GM21717 (cell line): ENCODE measurements at regions not wholly inside any gene's neighbourhood (a gene's known extent, or its start where the extent isn't known, plus 50 kb on each side); places are given as distances from the start of the nearest gene placed in this dataset.
"Not testable (repeated sequence)": the region's sequence is repeated elsewhere in the genome, so short reads cannot be mapped to it uniquely, and the experiment has no call there.

Experiments
- ATAC-seq: cut with Tn5 transposase; IDR thresholded peaks from one replicate; pipeline ENCODE4 v1.9.1; 2021; ENCODE audit warnings: mild to moderate bottlenecking, moderate library complexity; ENCODE audit not compliant: unreplicated experiment

DNA sequence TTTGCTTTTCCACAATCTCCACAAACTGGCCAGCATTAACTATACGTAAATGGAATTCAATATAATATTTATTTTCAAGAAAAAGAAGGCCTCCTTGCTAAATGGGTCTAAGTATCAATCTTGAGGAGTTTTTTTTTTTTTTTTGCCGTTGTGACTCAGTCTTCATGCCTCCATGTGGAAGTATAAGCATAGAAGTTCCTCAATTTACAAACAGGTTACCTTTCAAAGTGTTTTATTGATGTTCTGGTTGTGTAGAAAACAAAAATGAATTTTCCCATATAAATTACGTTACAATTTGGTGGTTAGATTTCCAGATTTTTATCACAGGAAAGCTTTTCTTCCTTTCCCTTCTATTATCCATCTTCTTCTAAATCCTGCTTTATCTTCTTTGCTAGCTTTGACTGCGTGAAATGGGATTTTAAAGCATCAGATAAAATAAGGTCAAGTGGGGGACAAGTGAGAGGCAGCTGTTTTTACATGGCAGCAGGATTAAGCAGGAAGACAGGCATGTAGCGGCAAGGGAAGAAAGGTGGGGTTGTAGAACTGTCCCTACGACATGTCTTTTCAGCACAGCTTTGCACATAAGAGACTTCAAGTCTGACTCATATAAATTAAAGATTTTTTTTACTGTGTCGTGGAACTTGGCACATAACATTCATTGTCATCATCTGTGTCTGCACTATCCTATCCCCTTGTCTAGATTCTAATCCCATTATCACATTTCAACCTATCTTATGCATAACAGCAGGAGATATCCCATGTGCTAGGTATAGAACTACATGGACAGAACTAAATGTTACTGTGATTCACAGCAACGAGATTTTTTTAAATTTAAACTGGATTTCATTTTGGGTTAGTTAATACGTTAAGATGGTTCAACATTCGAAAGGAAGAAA lies 135.3 kb upstream of the FAM3C start:
- no peak for ATAC-seq

DNA sequence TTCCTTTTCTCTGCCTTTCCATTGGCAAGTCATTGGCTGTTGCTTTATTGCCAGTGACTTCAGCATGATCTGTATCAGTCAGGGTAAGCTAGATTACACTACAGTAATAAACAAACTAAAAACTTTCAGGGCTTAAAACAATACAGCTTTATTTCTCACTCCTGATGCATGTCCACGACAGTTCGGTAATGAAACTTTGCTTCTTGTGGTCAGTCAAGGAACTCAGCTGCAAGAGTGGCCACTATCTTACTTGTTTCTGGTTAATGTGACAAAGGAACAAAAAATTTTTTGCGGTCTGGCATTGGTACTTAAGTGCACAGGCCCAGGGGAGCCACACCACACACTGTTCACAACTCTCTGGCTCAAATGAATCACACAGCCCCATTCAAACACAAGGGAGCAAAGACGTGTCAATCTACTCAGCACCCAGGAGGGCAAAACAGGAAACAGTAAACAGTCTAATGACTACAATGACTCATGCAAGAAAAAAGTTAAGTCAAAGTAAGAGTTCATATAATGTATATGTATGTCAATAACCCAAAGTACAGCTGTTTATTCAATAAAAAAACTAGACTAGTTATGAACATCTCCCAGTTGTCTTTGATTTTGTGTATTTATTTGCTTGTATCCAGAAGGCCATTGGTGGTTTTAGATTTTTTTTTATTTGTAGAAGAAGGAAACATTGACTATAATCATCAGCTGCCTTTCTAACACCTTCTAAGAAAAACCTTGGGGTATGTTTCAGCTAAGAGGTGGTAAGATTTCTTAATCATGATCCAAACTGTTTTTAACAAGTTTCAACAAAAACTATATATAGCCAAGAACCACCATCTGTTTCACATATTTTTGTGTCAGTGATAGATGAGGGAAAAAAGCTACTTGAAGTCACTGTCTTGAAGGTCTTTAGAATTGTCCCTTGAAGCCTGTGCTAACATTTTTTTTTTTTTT lies 134.4 kb upstream of the FAM3C start:
- ATAC-seq, result peak; percentile 100

DNA sequence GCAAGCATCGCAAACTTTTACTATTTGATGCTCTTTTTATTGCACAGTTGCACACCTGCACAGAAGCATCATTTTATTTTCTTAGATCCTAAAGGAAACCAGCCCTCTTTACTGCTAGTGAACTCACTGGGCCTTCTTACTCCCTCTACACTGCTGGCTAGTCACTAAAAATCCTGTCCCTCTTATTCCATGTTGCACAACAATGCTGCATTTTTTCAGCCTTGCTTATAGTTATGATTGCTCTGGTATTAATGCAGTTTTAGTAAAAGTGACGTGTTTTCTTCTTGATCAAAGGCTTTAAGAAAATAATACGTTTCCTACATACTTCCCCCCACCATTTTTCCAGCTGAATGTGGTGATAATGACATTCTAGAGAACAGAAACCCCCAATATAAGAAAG lies 132.9 kb upstream of the FAM3C start:
- no peak for ATAC-seq

DNA sequence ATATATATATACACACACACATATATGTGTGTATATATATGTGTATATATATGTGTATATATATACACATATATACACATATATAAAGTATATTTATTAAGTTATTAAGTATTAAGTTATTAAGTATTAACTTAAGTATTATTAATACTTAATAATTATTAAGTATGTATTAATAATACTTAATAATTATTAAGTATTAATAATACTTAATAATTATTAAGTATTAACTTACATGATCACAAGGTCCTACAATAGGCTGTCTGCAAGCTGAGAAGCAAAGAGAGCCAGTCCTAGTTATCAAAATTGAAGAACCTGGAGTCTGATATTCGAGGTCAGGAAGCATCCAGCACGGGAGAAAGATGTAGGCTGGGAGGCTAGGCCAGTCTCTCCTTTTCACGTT lies 130.1 kb upstream of the FAM3C start:
- not testable (repeated sequence) for ATAC-seq

DNA sequence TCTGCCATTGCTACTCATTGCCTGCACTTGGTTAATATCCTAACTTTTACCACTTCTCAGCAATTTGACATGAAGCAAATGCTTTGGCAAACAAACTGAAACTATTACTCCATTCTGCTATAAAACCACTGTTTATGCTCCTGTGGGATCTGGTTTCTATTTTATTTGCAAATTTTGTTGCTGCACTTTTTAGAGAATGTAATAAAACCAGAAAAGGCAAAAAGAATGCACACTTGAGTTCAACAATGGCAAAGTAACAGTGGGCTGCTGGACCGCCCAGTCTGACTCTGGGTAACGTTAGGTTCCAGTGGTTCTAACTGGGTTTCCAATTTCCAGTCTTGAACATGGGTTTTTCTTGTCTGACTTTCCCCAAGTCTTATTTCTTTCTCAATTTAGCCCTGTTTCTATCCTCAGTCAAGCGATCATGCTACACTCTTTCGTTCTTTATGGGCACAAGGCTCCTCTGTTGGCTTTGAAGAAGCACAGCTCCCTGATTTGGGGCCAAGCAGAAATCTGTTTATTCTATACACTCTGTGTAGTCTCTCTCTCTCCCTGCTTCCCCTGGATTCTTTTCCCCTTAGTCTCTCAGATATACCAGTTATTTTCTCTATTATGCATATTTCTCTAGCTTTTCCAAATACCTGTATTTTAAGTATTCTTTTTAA lies 129.2 kb upstream of the FAM3C start:
- no peak for ATAC-seq

DNA sequence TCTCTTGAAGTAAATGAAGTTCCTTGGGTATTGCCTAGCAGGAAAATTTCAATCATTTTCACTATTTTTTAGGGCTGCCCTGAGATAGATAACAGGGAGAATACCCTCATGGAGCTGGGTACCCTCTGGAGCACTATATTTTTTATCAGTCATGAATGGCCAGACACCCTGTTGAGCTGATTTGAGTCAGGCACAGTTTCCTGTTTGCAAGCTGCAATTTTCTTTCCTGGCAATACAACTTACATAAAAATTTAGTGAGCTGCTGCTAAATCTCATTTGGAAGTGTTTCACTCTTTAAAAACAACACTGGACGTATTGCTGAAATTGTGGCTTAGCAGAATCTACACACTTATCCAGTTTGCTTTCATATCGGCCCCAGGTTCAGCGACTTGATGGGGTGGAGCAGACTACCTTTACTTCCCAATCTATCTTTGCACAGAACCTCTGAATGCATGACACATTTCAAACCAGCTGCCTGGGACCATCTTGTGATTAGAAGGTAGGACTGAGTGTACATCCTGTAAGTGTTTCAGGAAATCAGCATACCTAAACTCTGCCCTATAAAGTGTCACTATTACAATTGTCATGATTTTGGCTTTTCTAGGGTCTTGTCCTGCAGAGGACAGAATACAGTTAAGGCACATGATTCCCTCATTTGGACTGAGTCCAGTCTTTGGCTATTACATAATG lies 125.7 kb upstream of the FAM3C start:
- no peak for ATAC-seq

DNA sequence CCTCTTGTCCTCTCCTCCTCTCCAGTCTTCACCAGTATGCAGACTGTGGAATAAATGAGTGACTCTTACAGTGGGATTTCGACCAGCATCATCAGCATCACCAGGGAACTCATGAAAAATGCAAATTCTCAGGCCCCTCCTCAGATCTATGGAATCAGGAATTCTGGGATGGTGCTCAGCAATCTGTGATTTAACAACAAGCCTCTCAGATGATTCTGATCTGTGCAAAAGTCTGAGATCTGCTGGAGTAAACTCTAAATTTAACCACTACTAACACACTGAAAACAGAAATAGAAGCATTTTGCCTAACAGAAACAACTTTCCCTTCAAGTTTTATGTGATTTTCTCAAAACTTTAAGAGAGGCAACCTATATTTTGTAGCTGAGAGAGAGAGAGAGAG lies 124.8 kb upstream of the FAM3C start:
- ATAC-seq, result no peak

DNA sequence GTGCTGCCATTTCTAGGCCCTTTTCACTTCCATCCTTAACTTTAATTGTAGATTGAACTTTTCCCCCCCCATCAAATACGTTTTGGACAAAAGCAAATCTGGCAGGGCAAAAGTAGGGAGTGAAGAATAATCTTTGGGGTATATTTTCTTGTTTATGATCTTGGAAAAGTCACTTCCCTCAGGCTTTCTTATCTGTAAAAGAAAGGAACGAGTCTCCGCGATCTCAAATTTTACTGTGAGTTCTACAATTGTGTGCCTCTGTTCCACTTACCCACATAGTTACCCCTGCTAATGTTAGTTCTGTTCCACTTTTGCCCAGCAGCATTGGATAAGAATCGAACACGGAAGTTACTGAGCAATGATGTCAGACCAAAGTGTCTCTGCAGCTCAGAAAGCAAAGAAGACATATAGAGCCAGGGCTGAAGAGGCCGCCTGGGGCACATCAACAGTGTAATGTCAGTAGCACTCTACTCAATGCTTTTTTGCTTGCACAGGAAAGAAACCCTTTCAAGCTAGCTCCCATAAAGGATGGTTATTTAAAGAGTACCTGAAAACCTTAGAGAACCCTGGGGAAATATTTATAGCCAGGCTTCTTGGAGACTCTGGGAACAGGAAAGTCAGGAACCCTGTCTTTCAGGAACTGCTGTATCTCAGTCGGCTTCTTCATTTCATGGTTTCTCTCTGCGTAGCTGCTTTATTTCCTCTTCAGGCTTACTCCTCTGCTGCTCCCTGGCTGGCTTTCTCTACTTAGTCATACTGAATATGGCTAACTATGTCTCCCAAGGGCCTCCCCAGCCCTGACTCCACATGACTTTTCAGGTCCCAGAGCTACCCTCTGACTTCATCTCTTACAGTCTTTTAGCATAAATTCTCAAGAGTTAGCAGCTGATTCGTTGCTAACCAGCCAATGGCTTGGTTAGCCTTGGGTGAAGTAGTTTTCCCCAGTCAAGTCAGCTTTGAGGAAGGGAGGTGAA lies 123.7 kb upstream of the FAM3C start:
- peak; percentile 95 for ATAC-seq

DNA sequence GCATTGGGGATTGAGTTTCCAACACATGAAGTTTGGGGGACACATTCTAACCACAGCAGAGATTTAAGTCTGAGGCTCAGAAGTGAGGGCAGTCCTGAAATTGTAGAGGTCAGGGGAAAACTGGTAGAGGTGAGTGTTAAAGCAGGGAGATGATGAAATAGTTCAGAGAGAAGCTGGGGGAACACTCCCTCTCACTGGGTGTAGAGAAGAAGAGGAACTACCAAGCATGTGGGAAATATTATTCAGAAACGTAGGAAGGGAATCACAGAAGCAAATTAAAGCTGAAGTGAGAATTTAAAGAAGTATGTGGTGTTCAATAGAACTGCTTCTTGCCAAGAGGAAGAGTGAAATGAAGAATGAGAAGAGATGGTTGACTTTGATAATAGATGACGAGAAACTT lies 121.5 kb upstream of the FAM3C start:
- ATAC-seq, result no peak

DNA sequence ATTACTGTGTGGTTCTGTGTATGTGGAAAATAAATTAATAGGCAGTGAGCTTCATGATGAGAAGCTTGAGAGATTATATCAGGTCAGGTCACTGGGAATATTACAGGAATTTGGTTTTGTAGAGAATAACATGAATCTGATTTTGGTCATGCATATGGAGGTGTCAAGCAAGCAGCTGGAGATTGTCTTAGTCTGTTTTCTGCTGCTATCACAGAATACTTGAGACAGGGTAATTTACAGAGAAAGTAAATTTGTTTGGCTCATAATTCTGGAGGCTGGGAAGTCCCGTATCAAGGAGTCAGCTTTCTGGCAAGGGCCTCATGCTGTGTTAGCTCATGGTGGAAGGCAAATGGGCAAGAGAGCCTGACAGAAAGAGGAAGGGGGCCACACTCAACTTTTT lies 120.7 kb upstream of the FAM3C start:
- ATAC-seq, result no peak

DNA sequence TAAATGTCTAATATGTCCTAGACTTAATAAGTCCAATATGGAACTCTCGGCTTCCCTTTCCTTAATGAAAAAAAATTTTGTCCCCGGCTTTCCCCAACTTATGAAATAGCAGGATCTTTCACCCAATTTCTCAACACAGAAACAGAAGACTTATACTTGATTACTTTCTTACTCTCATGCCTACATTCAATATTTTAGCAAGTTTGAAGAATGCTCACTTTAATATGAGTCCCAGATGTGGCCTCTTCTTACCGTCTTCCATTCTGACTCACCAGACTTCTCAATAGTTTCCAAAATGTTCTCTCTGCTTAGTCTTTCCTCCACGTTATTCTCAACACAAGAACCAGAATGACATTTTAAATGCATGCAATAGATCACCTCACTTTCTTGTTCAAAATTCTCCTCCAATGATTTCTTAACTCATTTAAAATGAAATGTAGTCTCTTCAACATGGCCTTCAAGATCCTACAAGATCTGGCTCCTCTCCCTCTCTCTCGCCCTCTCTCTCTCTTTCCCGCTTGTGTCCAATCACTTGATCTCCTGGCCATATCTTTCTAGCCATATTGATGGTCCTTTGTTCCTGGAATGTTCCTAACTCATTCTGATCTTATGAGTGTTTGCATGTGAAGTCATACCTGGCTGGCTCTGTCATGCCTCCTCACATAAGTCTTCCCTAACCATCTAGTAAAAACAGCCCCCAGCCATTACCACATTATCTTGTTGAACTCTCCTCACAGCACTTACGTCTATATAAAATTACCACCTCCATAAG lies 119.7 kb upstream of the FAM3C start:
- no peak for ATAC-seq

DNA sequence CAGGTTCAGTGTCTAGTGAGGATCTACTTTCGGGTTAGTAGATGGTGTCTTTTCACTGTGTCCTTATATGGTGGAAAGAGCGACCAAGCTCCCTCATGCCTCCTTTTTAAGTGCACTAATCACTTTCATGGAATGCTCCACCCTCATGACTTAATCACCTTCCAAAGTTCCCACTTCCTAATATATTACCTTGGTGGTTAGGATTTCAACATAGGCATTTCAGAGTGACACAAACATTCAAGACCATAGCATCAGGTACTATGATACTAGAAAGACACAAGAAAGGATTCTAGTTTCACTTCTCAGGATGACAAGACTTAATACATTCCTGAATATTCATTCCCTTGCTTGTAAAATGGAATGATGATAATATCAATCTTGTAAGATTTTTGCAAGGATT lies 119.1 kb upstream of the FAM3C start:
- no peak for ATAC-seq

DNA sequence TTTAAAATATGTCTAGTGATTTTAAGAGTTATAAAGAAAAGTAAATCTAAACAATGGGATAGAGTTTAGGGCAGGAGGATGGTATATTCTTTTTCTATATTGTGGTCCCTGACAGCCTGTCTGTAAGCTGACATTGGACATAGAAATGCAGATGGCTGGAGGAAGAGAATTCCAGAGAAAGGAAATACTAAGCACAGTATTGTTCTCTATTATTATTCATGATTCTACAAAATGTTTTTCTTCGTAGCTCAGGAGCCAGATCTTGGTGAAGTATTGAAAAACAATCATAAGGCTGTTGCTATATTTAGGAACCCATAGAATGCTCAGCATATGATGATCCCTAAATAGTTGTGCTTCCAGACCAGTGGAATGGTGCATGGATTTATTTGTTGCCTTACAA lies 117.0 kb upstream of the FAM3C start:
- ATAC-seq, result no peak

DNA sequence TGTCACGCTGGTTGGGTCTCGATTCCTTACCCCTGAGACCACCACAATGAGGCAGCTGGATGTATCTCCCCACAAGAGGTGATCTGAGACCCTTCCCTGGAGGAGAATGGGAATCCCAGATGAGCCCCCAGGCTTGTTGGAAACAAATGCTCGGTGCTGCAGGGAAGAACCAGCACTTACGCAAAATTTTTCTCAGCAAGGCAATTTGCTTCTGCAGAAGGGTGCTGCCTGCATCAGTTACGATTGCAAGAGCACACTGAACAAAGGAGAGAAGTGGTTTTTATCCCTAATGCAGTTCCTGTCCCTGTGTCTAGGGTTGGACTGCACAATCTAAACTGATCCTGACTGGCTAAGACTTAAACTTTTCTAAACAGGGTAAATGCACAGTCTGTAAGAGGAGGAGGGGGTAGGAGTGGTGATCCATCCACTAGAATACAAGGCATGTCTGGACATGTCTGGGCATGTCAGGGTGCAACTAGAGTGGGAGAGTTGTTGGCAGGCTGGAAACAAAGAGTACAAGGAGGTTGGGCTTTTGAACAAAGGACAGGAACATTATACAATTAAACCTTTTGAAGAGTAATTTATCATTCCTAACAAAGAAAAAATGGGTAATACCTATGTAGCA lies 114.9 kb upstream of the FAM3C start:
- ATAC-seq, result no peak

DNA sequence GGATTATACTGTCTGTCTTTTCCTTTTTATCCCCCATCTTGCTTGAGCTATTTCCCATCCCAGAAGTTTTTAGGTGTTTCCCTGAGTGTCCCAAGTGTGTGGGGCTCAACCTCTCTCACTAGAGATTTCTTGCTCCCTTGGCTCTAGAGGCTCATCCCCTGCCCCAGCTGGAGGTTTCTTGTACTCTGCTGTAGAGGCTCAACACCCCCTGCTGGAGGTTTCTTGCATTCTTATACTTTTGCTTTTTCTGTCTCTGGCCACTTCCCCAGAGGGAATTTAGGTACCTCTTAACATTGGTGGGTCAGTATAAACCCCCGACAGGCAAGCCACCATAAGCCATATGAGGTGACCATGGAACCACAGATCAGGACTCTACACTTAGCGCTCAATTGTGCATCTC lies 114.2 kb upstream of the FAM3C start:
- no peak for ATAC-seq

DNA sequence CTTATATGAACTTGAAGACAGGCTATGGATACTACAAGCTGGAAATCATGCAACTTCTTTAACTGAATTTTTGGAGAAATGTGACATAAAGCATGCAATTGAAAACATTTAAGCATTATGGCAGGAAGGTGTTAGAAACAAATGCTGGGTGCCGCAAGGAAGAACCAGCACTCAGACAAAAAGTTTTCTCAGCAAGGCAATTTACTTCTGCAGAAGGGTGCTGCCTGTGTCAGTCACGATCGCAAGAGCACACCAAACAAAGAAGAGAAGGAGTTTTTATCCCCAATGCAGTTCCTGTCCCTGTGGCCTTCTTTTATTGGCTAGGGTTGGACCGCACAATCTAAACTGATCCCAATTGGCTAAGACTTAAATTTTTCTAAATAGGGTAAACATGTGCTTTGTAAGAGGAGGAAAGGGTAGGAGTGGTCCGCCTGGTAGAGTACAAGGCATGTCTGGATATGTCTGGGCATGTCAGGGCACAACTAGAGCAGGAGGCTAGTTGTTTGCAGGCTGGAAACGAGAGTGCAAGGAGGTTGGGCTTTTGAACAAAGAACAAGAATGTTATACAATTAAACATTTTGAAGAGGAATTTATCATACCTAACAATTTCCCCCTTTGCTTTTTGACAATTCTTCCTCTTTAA lies 109.6 kb upstream of the FAM3C start:
- ATAC-seq, result no peak

DNA sequence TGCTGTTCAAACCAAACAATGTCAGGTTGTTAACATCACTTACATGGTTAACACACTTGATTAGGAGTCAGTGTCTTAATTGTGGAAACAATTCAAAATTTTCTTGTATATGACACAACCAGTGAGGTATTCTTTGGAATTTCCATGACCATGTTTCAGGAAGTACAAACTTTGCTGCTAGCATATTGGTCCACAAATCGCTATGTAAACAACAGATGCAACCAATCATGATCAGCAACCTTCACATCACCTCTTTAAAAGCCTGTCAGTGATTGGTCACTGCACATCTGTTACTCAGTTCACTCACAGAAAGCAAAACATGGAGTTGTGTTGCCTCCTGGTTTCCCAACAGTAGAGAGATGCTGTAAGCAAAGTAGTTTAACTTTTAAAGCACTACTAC lies 108.9 kb upstream of the FAM3C start:
- no peak for ATAC-seq

DNA sequence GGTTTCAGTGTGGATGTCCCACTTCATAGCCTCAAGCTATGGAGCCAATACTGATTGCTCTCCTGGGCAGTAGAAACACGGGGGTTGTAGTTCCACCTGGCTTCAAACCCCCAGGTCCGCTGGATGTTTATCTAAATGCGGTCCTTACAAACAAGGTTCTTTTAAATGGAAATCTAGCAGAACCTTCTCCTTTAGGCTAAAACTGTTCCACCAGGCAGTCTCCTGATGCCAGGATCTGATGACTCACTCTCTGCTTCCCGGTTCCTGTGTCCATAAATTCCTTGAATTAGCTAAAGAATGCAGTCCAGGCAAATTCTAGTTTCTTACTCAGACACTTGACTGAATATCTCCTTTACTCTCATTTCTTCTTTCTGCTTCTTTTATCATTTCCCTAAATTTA lies 108.4 kb upstream of the FAM3C start:
- ATAC-seq, result no peak
